ENCODE measurements at regions not wholly inside any gene's neighbourhood (a gene's known extent, or its start where the extent isn't known, plus 50 kb on each side); places are given as distances from the start of the nearest gene placed in this dataset.

DNA sequence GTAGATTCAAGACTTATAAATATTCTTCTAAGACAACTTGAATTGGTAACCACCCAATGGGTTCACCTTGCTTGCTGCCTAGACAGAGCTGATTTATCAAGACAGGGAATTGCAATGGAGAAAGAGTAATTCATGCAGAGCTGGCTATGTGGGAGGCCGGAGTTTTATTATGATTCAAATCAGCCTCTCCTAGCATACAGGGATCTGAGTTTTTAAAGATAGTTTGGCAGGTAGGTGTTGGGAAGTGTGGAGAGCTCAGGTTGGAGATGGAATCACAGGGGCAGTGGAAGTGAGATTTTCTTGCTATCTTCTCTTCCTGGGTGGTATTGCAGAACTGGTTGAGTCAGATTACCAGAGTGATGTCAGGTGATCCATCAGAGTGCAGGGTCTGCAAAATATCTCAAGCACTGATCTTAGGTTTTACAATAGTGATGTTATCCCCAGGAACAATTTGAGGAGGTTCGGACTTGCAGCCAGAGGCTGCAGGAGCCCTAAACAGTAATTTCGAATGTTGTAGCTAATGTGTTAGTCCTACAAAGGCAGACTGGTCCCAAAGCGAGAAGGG, 1448.6 kb upstream of the RAG2 start:
- no peak for DNase-seq (ENCODE audit: low read depth, low spot score)
- POLR2A ChIA-PET: no interaction called here
- CTCF ChIA-PET: no interaction called here
- no peak overlapping the region for H3K27ac ChIP-seq (ENCODE audit: low read depth, low read length)
- TF ChIP-seq, protein P1, sequence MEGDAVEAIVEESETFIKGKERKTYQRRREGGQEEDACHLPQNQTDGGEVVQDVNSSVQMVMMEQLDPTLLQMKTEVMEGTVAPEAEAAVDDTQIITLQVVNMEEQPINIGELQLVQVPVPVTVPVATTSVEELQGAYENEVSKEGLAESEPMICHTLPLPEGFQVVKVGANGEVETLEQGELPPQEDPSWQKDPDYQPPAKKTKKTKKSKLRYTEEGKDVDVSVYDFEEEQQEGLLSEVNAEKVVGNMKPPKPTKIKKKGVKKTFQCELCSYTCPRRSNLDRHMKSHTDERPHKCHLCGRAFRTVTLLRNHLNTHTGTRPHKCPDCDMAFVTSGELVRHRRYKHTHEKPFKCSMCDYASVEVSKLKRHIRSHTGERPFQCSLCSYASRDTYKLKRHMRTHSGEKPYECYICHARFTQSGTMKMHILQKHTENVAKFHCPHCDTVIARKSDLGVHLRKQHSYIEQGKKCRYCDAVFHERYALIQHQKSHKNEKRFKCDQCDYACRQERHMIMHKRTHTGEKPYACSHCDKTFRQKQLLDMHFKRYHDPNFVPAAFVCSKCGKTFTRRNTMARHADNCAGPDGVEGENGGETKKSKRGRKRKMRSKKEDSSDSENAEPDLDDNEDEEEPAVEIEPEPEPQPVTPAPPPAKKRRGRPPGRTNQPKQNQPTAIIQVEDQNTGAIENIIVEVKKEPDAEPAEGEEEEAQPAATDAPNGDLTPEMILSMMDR (IDR thresholded peaks at IDR 0.05; ENCODE audit: low read depth, low read length): no peak
- no peaks in the 10 kb centered on the region for H3K27me3 ChIP-seq (ENCODE audit: control insufficient read depth, insufficient read depth, low read length)
- no peak overlapping the region for H3K4me3 ChIP-seq (ENCODE audit: low read depth, low read length)
- no peaks in the 10 kb centered on the region for H3K9me3 ChIP-seq (ENCODE audit: control insufficient read depth, insufficient read depth, low read length)

DNA sequence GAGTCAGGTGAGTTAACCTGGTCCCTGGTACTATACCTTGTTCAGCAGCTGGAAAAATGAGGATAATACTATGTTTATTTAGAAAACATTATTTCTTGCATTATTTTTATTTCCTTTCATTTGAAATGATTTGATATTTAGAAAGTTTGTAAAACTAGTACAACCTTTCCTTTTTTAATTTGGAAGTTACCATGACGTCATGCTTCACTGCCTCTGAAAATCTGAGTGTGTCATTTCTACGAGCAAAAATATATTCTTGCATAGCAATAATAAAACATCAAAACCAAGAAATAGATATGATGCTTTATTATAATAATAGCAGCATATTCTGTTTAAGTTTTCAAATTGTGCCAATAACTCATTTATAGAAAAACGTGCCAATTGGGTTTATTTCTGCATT, 1445.0 kb upstream of the RAG2 start:
- Histone ChIP-seq H3K27ac (ENCODE audit: low read depth, low read length) (no peak overlapping the region), H3K9me3 (ENCODE audit: control insufficient read depth, insufficient read depth, low read length) (no peaks in the 10 kb centered on the region), H3K4me3 (ENCODE audit: low read depth, low read length) (no peak overlapping the region), H3K27me3 (ENCODE audit: control insufficient read depth, insufficient read depth, low read length) (no peaks in the 10 kb centered on the region)
- DNase-seq (ENCODE audit: low read depth, low spot score): no peak
- POLR2A ChIA-PET: no interaction called here
- CTCF ChIA-PET: interaction anchor here (0.5 kb wide), 1 partner anchor 707 kb away, joined by 3 read pairs; no protein-coding TSS in a partner anchor
- TF ChIP-seq, protein P1 (IDR thresholded peaks at IDR 0.05; ENCODE audit: low read depth, low read length): no peak

DNA sequence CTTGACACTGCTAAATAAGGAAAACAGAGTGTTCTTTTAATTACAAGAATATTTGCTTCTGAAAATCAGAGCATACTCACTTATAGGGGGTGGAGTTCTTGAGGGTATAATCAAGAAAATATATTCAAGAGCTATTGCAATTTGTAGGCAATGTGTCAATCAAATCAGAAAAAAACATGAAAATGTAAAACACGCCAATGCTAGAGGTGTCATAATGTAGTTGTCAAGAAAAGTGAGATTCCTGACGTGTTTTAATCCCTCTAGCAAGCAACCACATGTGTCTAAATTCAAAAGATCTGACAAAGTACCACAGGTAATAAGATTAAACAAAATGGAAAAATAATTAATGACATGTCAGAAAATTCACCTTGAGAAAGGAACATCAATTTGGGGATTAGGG, 1440.7 kb upstream of the RAG2 start:
- TF ChIP-seq, protein P1 (IDR thresholded peaks at IDR 0.05; ENCODE audit: low read depth, low read length): no peak
- DNase-seq (ENCODE audit: low read depth, low spot score): no peak
- Histone ChIP-seq H3K4me3 (ENCODE audit: low read depth, low read length) (no peak overlapping the region), H3K27ac (ENCODE audit: low read depth, low read length) (no peak overlapping the region), H3K9me3 (ENCODE audit: control insufficient read depth, insufficient read depth, low read length) (no peaks in the 10 kb centered on the region), H3K27me3 (ENCODE audit: control insufficient read depth, insufficient read depth, low read length) (no peaks in the 10 kb centered on the region)
- POLR2A ChIA-PET: no interaction called here
- CTCF ChIA-PET: no interaction called here

DNA sequence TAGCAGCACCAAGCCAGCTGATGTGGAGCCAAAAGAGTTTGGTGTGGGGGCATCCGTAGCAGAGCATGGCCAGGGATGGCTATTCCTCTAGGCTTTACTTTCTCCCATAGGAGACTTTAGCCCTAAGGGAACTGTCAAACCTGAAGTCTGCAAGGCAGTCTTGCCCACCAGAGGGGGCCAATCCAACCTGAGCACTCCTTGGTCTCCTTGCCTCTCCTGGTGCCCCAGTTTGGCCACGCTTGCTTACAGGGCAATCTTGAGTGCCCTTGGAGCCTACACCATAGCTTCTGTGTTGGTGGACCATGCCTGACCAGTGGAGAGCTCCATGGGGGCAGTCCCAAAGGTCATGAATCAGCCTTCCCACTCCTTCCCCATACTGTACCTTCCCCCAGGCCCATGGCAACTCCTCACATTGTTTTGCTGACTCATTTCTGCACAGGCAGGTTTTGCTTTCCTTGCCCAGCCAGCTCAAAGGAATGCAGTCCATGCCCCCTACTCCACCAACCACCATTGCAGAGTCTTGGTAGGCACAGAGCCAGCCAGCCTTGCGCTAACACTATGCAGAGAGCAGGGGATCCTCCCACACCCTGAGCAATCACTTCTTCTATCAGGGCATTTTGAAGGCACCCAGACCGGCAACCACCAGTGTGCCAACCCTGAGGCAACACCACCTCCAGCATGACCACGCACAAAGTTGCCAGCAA, 1421.2 kb upstream of the RAG2 start:
- POLR2A ChIA-PET: no interaction called here
- TF ChIP-seq, protein P1 (IDR thresholded peaks at IDR 0.05; ENCODE audit: low read depth, low read length): no peak
- Histone ChIP-seq H3K9me3 (ENCODE audit: control insufficient read depth, insufficient read depth, low read length) (peaks cover 5% of the 10 kb centered on the region), H3K27me3 (ENCODE audit: control insufficient read depth, insufficient read depth, low read length) (no peaks in the 10 kb centered on the region), H3K4me3 (ENCODE audit: low read depth, low read length) (no peak overlapping the region), H3K27ac (ENCODE audit: low read depth, low read length) (no peak overlapping the region)
- CTCF ChIA-PET: no interaction called here
- DNase-seq (ENCODE audit: low read depth, low spot score): no peak

DNA sequence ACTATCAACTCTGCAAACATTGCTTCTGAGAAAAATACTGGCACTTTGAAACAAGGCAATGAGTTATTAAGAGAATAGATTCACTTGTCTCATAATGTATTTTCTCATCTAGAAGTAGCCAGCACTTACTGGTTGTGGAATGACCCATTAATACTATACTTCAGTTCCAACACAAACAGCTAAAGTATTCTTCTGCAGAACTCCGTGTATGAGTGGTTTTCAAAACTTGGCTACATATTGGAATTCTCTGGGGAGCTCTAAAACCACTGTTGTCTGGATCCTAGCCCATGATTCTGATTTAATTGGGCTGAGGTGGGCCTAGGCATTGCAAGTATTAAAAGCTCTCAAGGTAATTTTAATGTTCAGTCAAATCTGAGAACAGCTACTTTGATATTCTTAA, 1416.4 kb upstream of the RAG2 start:
- H3K27ac ChIP-seq (ENCODE audit: low read depth, low read length): no peak overlapping the region
- ChIA-PET CTCF (no interaction called here), POLR2A (no interaction called here)

More for the DNA sequence above, 1416.4 kb upstream of the RAG2 start:
- Histone ChIP-seq H3K27me3 (ENCODE audit: control insufficient read depth, insufficient read depth, low read length) (no peaks in the 10 kb centered on the region), H3K4me3 (ENCODE audit: low read depth, low read length) (no peak overlapping the region), H3K9me3 (ENCODE audit: control insufficient read depth, insufficient read depth, low read length) (peaks cover 3% of the 10 kb centered on the region; the same call in 1 of the 2 replicates)
- TF ChIP-seq, protein P1 (IDR thresholded peaks at IDR 0.05; ENCODE audit: low read depth, low read length): no peak
- no peak for DNase-seq (ENCODE audit: low read depth, low spot score)
